Adrenal gland (tissue), 5 donors: ENCODE measurements at regions not wholly inside any gene's neighbourhood (a gene's known extent, or its start where the extent isn't known, plus 50 kb on each side); places are given as distances from the start of the nearest gene placed in this dataset.

Experiments
- CTCF ChIP-seq, 6 experiments: fragments of 450-650 bp in 4 of 6; fragments of 200-600 bp in 2 of 6; sonication (generic) in 1 of 6; IDR thresholded peaks; 1 replicate in 5 of 6; 2 replicates in 1 of 6; pipeline versions ENCODE4 v1.5.1 to v1.8.0; 2016 to 2021; ENCODE audit warnings: antibody characterized with exemption in 6 of 6, mild to moderate bottlenecking in 2 of 6, moderate library complexity in 1 of 6
- POLR2A ChIP-seq, 2 donors: fragments of 450-650 bp; IDR thresholded peaks; one replicate each; pipeline ENCODE4 v1.6.1; 2017; ENCODE audit warnings: antibody characterized with exemption in 2 of 2, mild to moderate bottlenecking in 2 of 2, moderate library complexity in 1 of 2
- donor health status: DM: no; HTN: no; CAD: no.

- TF ChIP-seq CTCF (IDR thresholded peaks at IDR 0.05) (no peak), POLR2A (IDR thresholded peaks at IDR 0.05) (no peak)
Measured at GRCh38 chr2:4995466-4995865, 696.7 kb upstream of the SOX11 start.
